Astrocyte (in vitro differentiated cells and primary cell): ENCODE measurements at regions not wholly inside any gene's neighbourhood (a gene's known extent, or its start where the extent isn't known, plus 50 kb on each side); places are given as distances from the start of the nearest gene placed in this dataset.

Experiments
- DNase-seq: peaks from one replicate; pipeline ENCODE4 v3.0.0-alpha.2; 2010; ENCODE audit warnings: low read depth
- FAIRE-seq: peaks from 2 replicates; lab custom pipeline; 2011; peaks lifted over from hg19 to GRCh38; lab: Jason Lieb, UNC
- H2AFZ ChIP-seq: 2 replicates; pipeline ENCODE4 v1.6.0; 2012; ENCODE audit warnings: low read depth, low read length, inconsistent platforms
- H3K27ac ChIP-seq: 2 replicates; pipeline ENCODE4 v1.5.1; 2011; ENCODE audit warnings: low read depth, low read length, inconsistent platforms
- H3K27me3 ChIP-seq: 2 replicates; pipeline ENCODE4 v1.6.0; 2011; ENCODE audit warnings: low read length, inconsistent platforms; ENCODE audit not compliant: insufficient read depth
- H3K36me3 ChIP-seq: 2 replicates; pipeline ENCODE4 v1.5.1; 2011; ENCODE audit warnings: low read length, inconsistent platforms; ENCODE audit not compliant: insufficient read depth
- H3K4me1 ChIP-seq: 2 replicates; pipeline ENCODE4 v1.5.1; 2011; ENCODE audit warnings: low read length, inconsistent platforms; ENCODE audit not compliant: insufficient read depth
- H3K4me2 ChIP-seq: 2 replicates; pipeline ENCODE4 v1.6.0; 2012; ENCODE audit warnings: low read length, inconsistent platforms
- H3K4me3 ChIP-seq: 2 replicates; pipeline ENCODE4 v1.5.1; 2011; ENCODE audit warnings: low read depth, mild to moderate bottlenecking, low read length, inconsistent platforms; ENCODE audit not compliant: insufficient read depth
- H3K79me2 ChIP-seq: 2 replicates; pipeline ENCODE4 v1.6.0; 2012; ENCODE audit warnings: mild to moderate bottlenecking, low read length, inconsistent platforms; ENCODE audit not compliant: insufficient read depth
- H3K9ac ChIP-seq: 2 replicates; pipeline ENCODE4 v1.6.0; 2012; ENCODE audit warnings: mild to moderate bottlenecking, low read length, inconsistent platforms
- H3K9me3 ChIP-seq: 2 replicates; pipeline ENCODE4 v1.5.1; 2012; ENCODE audit warnings: low read depth, mild to moderate bottlenecking, low read length, inconsistent platforms; ENCODE audit not compliant: insufficient read depth
- H4K20me1 ChIP-seq: 2 replicates; pipeline ENCODE4 v1.6.0; 2012; ENCODE audit warnings: low read length, inconsistent platforms; ENCODE audit not compliant: insufficient read depth
- H3K27ac Mint-ChIP-seq: one replicate; pipeline ENCODE4 v1.8.0; 2021; ENCODE audit warnings: mild to moderate bottlenecking, mixed read lengths; ENCODE audit not compliant: unreplicated experiment
- H3K27me3 Mint-ChIP-seq: one replicate; pipeline ENCODE4 v1.8.0; 2021; ENCODE audit warnings: low read depth, mixed read lengths; ENCODE audit not compliant: unreplicated experiment
- H3K36me3 Mint-ChIP-seq: one replicate; pipeline ENCODE4 v1.8.0; 2021; ENCODE audit warnings: low read depth, mixed read lengths; ENCODE audit not compliant: unreplicated experiment
- H3K4me1 Mint-ChIP-seq: one replicate; pipeline ENCODE4 v1.8.0; 2021; ENCODE audit warnings: low read depth, mixed read lengths; ENCODE audit not compliant: unreplicated experiment
- H3K4me3 Mint-ChIP-seq: one replicate; pipeline ENCODE4 v1.8.0; 2021; ENCODE audit warnings: mild to moderate bottlenecking, moderate library complexity, mixed read lengths; ENCODE audit not compliant: unreplicated experiment
- H3K9me3 Mint-ChIP-seq: one replicate; pipeline ENCODE4 v1.8.0; 2021; ENCODE audit warnings: mild to moderate bottlenecking, mixed read lengths; ENCODE audit not compliant: unreplicated experiment
- EZH2 ChIP-seq: IDR thresholded peaks from 2 replicates; pipeline ENCODE4 v1.6.1; 2012; ENCODE audit warnings: mild to moderate bottlenecking, low read length, inconsistent platforms; ENCODE audit not compliant: insufficient read depth
- TF ChIP-seq, protein P1 (sequence below): IDR thresholded peaks from 2 replicates; pipeline ENCODE4 v1.5.1; 2011; ENCODE audit warnings: low read depth, mild to moderate bottlenecking, inconsistent platforms, low read length, moderate library complexity; ENCODE audit not compliant: insufficient read depth

DNA sequence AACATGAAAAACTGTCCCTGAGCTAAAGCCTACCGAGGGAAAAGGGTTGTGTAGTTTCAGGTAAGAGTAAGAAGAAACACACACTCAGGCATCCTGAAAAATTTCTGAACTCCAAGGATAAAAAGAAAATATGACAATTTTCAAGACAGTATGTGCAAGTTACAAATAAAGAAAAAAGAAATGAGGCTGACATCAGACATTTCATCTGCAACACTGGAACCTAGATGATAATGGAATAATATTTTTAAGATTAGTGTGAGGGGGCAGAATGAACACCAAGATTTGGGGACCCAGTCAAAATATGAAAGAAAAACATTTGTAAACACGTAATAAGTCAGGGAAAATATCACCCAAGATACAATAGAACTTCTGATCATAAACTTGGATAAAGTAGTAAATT lies 135.9 kb upstream of the PSMD7 start:
- Histone ChIP-seq H3K4me1 (no peaks in the 10 kb centered on the region), H2AFZ (no peak overlapping the region), H4K20me1 (no peaks in the 10 kb centered on the region), H3K9me3 (no peaks in the 10 kb centered on the region), H3K4me3 (no peak overlapping the region), H3K79me2 (no peaks in the 10 kb centered on the region), H3K4me2 (no peak overlapping the region), H3K36me3 (no peaks in the 10 kb centered on the region), H3K27ac (no peak overlapping the region), H3K9ac (no peak overlapping the region), H3K27me3 (no peaks in the 10 kb centered on the region)
- FAIRE-seq (no peak), DNase-seq (no peak)
- Mint-ChIP-seq H3K36me3 (no peaks in the 10 kb centered on the region), H3K27ac (no peak overlapping the region), H3K4me1 (no peaks in the 10 kb centered on the region), H3K27me3 (no peaks in the 10 kb centered on the region), H3K4me3 (no peak overlapping the region), H3K9me3 (no peaks in the 10 kb centered on the region)
- no peak for TF ChIP-seq EZH2
- TF ChIP-seq, protein P1, sequence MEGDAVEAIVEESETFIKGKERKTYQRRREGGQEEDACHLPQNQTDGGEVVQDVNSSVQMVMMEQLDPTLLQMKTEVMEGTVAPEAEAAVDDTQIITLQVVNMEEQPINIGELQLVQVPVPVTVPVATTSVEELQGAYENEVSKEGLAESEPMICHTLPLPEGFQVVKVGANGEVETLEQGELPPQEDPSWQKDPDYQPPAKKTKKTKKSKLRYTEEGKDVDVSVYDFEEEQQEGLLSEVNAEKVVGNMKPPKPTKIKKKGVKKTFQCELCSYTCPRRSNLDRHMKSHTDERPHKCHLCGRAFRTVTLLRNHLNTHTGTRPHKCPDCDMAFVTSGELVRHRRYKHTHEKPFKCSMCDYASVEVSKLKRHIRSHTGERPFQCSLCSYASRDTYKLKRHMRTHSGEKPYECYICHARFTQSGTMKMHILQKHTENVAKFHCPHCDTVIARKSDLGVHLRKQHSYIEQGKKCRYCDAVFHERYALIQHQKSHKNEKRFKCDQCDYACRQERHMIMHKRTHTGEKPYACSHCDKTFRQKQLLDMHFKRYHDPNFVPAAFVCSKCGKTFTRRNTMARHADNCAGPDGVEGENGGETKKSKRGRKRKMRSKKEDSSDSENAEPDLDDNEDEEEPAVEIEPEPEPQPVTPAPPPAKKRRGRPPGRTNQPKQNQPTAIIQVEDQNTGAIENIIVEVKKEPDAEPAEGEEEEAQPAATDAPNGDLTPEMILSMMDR, result no peak

DNA sequence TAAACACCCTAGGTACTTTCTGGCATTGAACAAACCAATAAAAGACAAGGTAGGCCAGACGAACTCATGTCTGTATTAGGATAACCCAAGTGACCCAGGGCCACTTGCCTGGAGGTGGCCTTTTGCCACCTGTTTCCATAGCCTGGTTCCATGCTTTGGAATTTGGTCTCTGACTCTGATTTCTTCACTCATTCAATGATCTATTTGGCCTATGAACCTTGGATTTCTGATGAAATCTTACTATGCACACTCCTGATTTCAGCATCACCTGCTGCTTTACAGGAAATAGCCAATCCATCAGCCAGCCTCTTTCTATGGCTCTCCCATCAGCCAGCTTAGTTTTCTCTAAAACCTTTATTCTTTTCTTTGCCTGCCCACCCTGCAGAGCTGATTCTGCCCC lies 142.8 kb upstream of the PSMD7 start:
- TF ChIP-seq EZH2, result no peak
- TF ChIP-seq, protein P1, result no peak
- no peak overlapping the region for H3K4me3 Mint-ChIP-seq
- H3K36me3 Mint-ChIP-seq, result no peaks in the 10 kb centered on the region
- H3K27me3 ChIP-seq, result no peaks in the 10 kb centered on the region
- no peaks in the 10 kb centered on the region for H3K36me3 ChIP-seq
- no peaks in the 10 kb centered on the region for H3K4me1 Mint-ChIP-seq
- no peak overlapping the region for H3K27ac ChIP-seq
- H3K4me1 ChIP-seq, result no peaks in the 10 kb centered on the region
- no peak overlapping the region for H3K27ac Mint-ChIP-seq
- H3K4me2 ChIP-seq, result no peak overlapping the region
- no peak overlapping the region for H3K4me3 ChIP-seq
- no peaks in the 10 kb centered on the region for H3K79me2 ChIP-seq
- no peaks in the 10 kb centered on the region for H3K9me3 ChIP-seq
- no peak overlapping the region for H2AFZ ChIP-seq
- no peaks in the 10 kb centered on the region for H3K27me3 Mint-ChIP-seq
- DNase-seq (no peak), FAIRE-seq (no peak)
- H3K9me3 Mint-ChIP-seq, result no peaks in the 10 kb centered on the region
- no peaks in the 10 kb centered on the region for H4K20me1 ChIP-seq
- H3K9ac ChIP-seq, result no peak overlapping the region

DNA sequence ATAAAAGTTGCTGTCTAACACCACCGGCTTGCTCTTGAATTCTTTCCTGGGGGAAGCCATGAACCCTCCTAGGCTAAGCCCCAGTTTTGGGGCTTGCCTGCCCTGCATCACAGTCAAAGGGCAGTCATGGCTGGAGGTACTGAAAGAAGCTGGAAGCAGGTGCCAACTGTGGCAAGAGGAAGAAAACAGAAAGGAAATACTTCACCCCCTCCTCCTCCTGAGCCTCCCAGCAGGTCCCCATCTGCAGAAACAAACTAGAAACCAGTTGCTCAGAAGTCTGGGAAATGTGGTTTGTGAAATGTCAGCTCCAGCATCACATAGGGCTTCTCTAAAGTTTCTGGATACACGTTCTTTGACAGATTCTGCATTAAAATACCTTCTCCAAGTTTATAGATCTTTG lies 150.0 kb upstream of the PSMD7 start:
- Mint-ChIP-seq H3K4me3 (no peak overlapping the region), H3K27ac (no peak overlapping the region), H3K36me3 (no peaks in the 10 kb centered on the region), H3K9me3 (no peaks in the 10 kb centered on the region), H3K27me3 (no peaks in the 10 kb centered on the region), H3K4me1 (no peaks in the 10 kb centered on the region)
- no peaks in the 10 kb centered on the region for H3K36me3 ChIP-seq
- no peaks in the 10 kb centered on the region for H3K9me3 ChIP-seq
- no peak overlapping the region for H3K9ac ChIP-seq
- FAIRE-seq (no peak), DNase-seq (no peak)
- no peak overlapping the region for H2AFZ ChIP-seq
- no peak overlapping the region for H3K4me3 ChIP-seq
- H4K20me1 ChIP-seq, result no peaks in the 10 kb centered on the region
- no peaks in the 10 kb centered on the region for H3K79me2 ChIP-seq
- no peaks in the 10 kb centered on the region for H3K4me1 ChIP-seq
- TF ChIP-seq, protein P1, result no peak
- no peak for TF ChIP-seq EZH2
- H3K27ac ChIP-seq, result no peak overlapping the region
- H3K27me3 ChIP-seq, result no peaks in the 10 kb centered on the region
- H3K4me2 ChIP-seq, result no peak overlapping the region
